Sigmoid colon (tissue), 4 donors: ENCODE measurements at regions not wholly inside any gene's neighbourhood (a gene's known extent, or its start where the extent isn't known, plus 50 kb on each side); places are given as distances from the start of the nearest gene placed in this dataset.

Experiments used
- CTCF ChIP-seq, 4 experiments: fragments of 450-650 bp in 3 of 4; fragments of 200-600 bp in 1 of 4; IDR thresholded peaks; one replicate each; pipeline ENCODE4 v1.5.1; 2016 to 2019; ENCODE audit warnings: antibody characterized with exemption in 4 of 4, mild to moderate bottlenecking in 3 of 4, moderate library complexity in 2 of 4
- POLR2A ChIP-seq, 2 donors: fragments of 450-650 bp; IDR thresholded peaks; one replicate each; pipeline ENCODE4 v1.6.1; 2016; ENCODE audit warnings: antibody characterized with exemption in 2 of 2, mild to moderate bottlenecking in 2 of 2, moderate library complexity in 2 of 2
- POLR2AphosphoS5 ChIP-seq, 4 donors: sonication (generic); formaldehyde crosslinking; IDR thresholded peaks; one replicate each; pipeline ENCODE4 v1.6.1; 2017; ENCODE audit warnings: antibody characterized with exemption in 4 of 4

GRCh38 chr11:32032052-32032451 is 58.8 kb upstream of the RCN1 start:
- TF ChIP-seq CTCF (IDR thresholded peaks at IDR 0.05): no peak
- no peak for TF ChIP-seq POLR2AphosphoS5 (IDR thresholded peaks at IDR 0.05)
- no peak for TF ChIP-seq POLR2A (IDR thresholded peaks at IDR 0.05)
